ENCODE measurements at regions not wholly inside any gene's neighbourhood (a gene's known extent, or its start where the extent isn't known, plus 50 kb on each side); places are given as distances from the start of the nearest gene placed in this dataset.

DNA sequence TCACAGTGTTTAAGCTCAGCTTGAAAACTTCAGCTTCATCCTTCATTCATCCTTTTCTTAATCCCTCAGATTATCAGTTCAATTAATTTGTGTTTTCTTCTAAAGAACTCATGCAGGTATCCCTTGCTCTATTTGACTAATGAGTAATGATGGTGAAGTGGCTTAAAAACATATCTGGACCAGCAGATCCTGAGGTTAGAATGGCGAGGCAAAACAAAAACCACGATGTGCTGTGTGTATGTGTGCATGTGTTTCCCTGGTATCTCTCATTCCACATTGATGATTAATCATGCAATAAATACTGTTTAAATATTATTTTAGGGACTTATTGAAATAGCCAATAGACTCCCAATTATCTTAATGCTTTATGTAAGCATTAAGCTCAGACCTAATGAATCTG is 437.0 kb downstream of the DYNC2H1 start:
- no peak for TF ChIP-seq EZH2 (IDR thresholded peaks at IDR 0.05; ENCODE audit: low read length, unreplicated experiment)
- TF ChIP-seq, protein P1, sequence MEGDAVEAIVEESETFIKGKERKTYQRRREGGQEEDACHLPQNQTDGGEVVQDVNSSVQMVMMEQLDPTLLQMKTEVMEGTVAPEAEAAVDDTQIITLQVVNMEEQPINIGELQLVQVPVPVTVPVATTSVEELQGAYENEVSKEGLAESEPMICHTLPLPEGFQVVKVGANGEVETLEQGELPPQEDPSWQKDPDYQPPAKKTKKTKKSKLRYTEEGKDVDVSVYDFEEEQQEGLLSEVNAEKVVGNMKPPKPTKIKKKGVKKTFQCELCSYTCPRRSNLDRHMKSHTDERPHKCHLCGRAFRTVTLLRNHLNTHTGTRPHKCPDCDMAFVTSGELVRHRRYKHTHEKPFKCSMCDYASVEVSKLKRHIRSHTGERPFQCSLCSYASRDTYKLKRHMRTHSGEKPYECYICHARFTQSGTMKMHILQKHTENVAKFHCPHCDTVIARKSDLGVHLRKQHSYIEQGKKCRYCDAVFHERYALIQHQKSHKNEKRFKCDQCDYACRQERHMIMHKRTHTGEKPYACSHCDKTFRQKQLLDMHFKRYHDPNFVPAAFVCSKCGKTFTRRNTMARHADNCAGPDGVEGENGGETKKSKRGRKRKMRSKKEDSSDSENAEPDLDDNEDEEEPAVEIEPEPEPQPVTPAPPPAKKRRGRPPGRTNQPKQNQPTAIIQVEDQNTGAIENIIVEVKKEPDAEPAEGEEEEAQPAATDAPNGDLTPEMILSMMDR (conservative IDR thresholded peaks at IDR 0.05; ENCODE audit: low read depth, low read length) = no peak
